SK-N-SH (cell line): ENCODE measurements at regions not wholly inside any gene's neighbourhood (a gene's known extent, or its start where the extent isn't known, plus 50 kb on each side); places are given as distances from the start of the nearest gene placed in this dataset.

ENCODE experiments used
- CTCF ChIA-PET: fragments of 300-600, 350-600 bp; formaldehyde crosslinking; extraction: SDS; loops from one replicate; lab custom pipeline; 2021; lab: Yijun Ruan, JAX
- POLR2A ChIA-PET: fragments of 350-600 bp; sonication (Branson Sonifier 250); formaldehyde crosslinking; extraction: SDS; loops from one replicate; lab custom pipeline; 2020; ENCODE audit warnings: antibody characterized with exemption, inconsistent platforms; lab: Yijun Ruan, JAX
- DNase-seq: peaks from one replicate; pipeline ENCODE4 v3.0.0; 2012
- H2AFZ ChIP-seq: fragments of 200-600 bp; sonication (generic); 2 replicates; pipeline ENCODE4 v1.8.1; 2016; ENCODE audit warnings: antibody characterized with exemption, mild to moderate bottlenecking, low read depth
- H3F3A ChIP-seq: fragments of 200-600 bp; sonication (generic); replicated peaks from 2 replicates; pipeline ENCODE3; 2016; ENCODE audit warnings: antibody characterized with exemption, mild to moderate bottlenecking; ENCODE audit not compliant: insufficient read depth
- H3K27ac ChIP-seq, 2 experiments: fragments of 200-500 bp in 1 of 2; fragments of 200-600 bp in 1 of 2; sonication (Bioruptor generic) in 1 of 2; sonication (generic), shearing (Covaris generic) in 1 of 2; 2 replicates each; pipeline versions ENCODE4 v1.5.1 to v1.6.1; 2014 to 2016; ENCODE audit warnings: low read depth in 2 of 2, inconsistent platforms in 1 of 2, low read length in 1 of 2, mild to moderate bottlenecking in 1 of 2, mixed read lengths in 1 of 2
- H3K27me3 ChIP-seq: fragments of 200-600 bp; sonication (generic), shearing (Covaris generic); 2 replicates; pipeline ENCODE4 v1.6.1; 2016; ENCODE audit warnings: mixed run types; ENCODE audit not compliant: insufficient read depth
- H3K36me3 ChIP-seq, 2 experiments: fragments of 200-500 bp in 1 of 2; fragments of 200-600 bp in 1 of 2; sonication (Bioruptor generic) in 1 of 2; sonication (generic) in 1 of 2; replicated peaks in 1 of 2; 2 replicates each; pipeline versions ENCODE3 to v1.5.1; 2014 to 2016; ENCODE audit warnings: low read length in 1 of 2, mild to moderate bottlenecking in 1 of 2; ENCODE audit not compliant: insufficient read depth in 2 of 2, control insufficient read depth in 1 of 2
- H3K4me1 ChIP-seq, 2 experiments: fragments of 200-500 bp in 1 of 2; fragments of 200-600 bp in 1 of 2; sonication (Bioruptor generic) in 1 of 2; sonication (generic), shearing (Covaris generic) in 1 of 2; 2 replicates each; pipeline versions ENCODE4 v1.5.1 to v1.6.1; 2014 to 2016; ENCODE audit warnings: low read depth in 1 of 2, low read length in 1 of 2, mixed run types in 1 of 2; ENCODE audit not compliant: insufficient read depth in 2 of 2, control insufficient read depth in 1 of 2
- H3K4me2 ChIP-seq: fragments of 200-600 bp; sonication (generic), shearing (Covaris generic); 2 replicates; pipeline ENCODE4 v1.6.1; 2017; ENCODE audit warnings: mixed run types
- H3K4me3 ChIP-seq, 2 experiments: fragments of 200-500 bp in 1 of 2; fragments of 200-600 bp in 1 of 2; sonication (Bioruptor generic) in 1 of 2; sonication (generic), shearing (Covaris generic) in 1 of 2; 2 replicates each; pipeline versions ENCODE4 v1.5.1 to v1.8.1; 2014 to 2016; ENCODE audit warnings: low read depth in 2 of 2, inconsistent platforms in 1 of 2, low read length in 1 of 2, mild to moderate bottlenecking in 1 of 2, mixed read lengths in 1 of 2, moderate library complexity in 1 of 2
- H3K79me2 ChIP-seq: fragments of 200-600 bp; sonication (generic); 2 replicates; pipeline ENCODE4 v1.8.1; 2017; ENCODE audit warnings: mild to moderate bottlenecking; ENCODE audit not compliant: insufficient read depth
- H3K9ac ChIP-seq: fragments of 200-600 bp; sonication (generic); 2 replicates; pipeline ENCODE4 v1.6.1; 2017; ENCODE audit warnings: mixed run types
- H3K9me2 ChIP-seq: fragments of 200-600 bp; sonication (generic); 2 replicates; pipeline ENCODE4 v1.6.1; 2017; ENCODE audit warnings: mixed run types
- H3K9me3 ChIP-seq: fragments of 200-600 bp; sonication (generic); 2 replicates; pipeline ENCODE4 v1.6.1; 2017; ENCODE audit warnings: mixed run types, mild to moderate bottlenecking, moderate library complexity
- H4K20me1 ChIP-seq: fragments of 200-600 bp; sonication (generic); 2 replicates; pipeline ENCODE4 v1.6.1; 2017; ENCODE audit warnings: mild to moderate bottlenecking, mixed run types; ENCODE audit not compliant: insufficient read depth
- CHD2 ChIP-seq: fragments of 150-350 bp; IDR thresholded peaks from 2 replicates; pipeline ENCODE4 v1.6.1; 2018; ENCODE audit warnings: low read length; ENCODE audit not compliant: partially characterized antibody
- ELF1 ChIP-seq: IDR thresholded peaks from 2 replicates; pipeline ENCODE4 v1.4.0; 2012
- FOSL2 ChIP-seq: IDR thresholded peaks from 2 replicates; pipeline ENCODE4 v1.4.0; 2012; ENCODE audit warnings: low read depth, mild to moderate bottlenecking, moderate library complexity, borderline replicate concordance
- GABPA ChIP-seq: IDR thresholded peaks from 2 replicates; pipeline ENCODE4 v1.4.0; 2012; ENCODE audit warnings: low read depth, mild to moderate bottlenecking
- GATA2 ChIP-seq: sonication (generic); formaldehyde crosslinking; IDR thresholded peaks from 2 replicates; pipeline ENCODE4 v1.5.0; 2020; ENCODE audit warnings: mild to moderate bottlenecking, missing genetic modification reagents
- MXI1 ChIP-seq: IDR thresholded peaks from 2 replicates; pipeline ENCODE4 v1.6.1; 2012; ENCODE audit warnings: mild to moderate bottlenecking, low read depth, low read length, improper control_type of control experiment
- NFIC ChIP-seq: IDR thresholded peaks from 2 replicates; pipeline ENCODE4 v1.4.0; 2012; ENCODE audit warnings: borderline replicate concordance
- POLR2AphosphoS5 ChIP-seq: IDR thresholded peaks from 2 replicates; pipeline ENCODE4 v1.6.1; 2012; ENCODE audit warnings: low read depth, low read length
- RAD21 ChIP-seq: IDR thresholded peaks from 2 replicates; pipeline ENCODE4 v1.6.1; 2012; ENCODE audit warnings: mild to moderate bottlenecking, low read length
- RCOR1 ChIP-seq: fragments of 150-350 bp; IDR thresholded peaks from 2 replicates; pipeline ENCODE4 v1.6.1; 2017; ENCODE audit warnings: antibody characterized with exemption, low read length
- RFX5 ChIP-seq: IDR thresholded peaks from 2 replicates; pipeline ENCODE4 v1.6.1; 2012; ENCODE audit warnings: mild to moderate bottlenecking, improper control_type of control experiment, low read length
- SIN3A ChIP-seq: IDR thresholded peaks from 2 replicates; pipeline ENCODE4 v1.6.1; 2012; ENCODE audit warnings: low read depth, mild to moderate bottlenecking, low read length, moderate library complexity, borderline replicate concordance
- SMC3 ChIP-seq: IDR thresholded peaks from 2 replicates; pipeline ENCODE4 v1.6.1; 2012; ENCODE audit warnings: low read depth, low read length, improper control_type of control experiment
- YY1 ChIP-seq: IDR thresholded peaks from 2 replicates; pipeline ENCODE4 v1.4.0; 2012; ENCODE audit warnings: low read depth, mild to moderate bottlenecking
- WGBS: methylation state at CpG from one replicate; pipeline ENCODE4 v1.1.6; 2017; ENCODE audit warnings: low lambda C conversion rate; 5-methylcytosine and 5-hydroxymethylcytosine counted together
- TF ChIP-seq, protein P1 (sequence below): IDR thresholded peaks from 2 replicates; pipeline ENCODE4 v1.4.0; 2012; ENCODE audit warnings: low read depth, borderline replicate concordance
- TF ChIP-seq, protein P2 (sequence below): fragments of 150-350 bp; IDR thresholded peaks from 2 replicates; pipeline ENCODE4 v1.6.1; 2016; ENCODE audit warnings: mild to moderate bottlenecking, low read depth, low read length
- TF ChIP-seq, protein P3 (sequence below): IDR thresholded peaks from 2 replicates; pipeline ENCODE4 v1.4.0; 2012; ENCODE audit warnings: low read depth, borderline replicate concordance
- TF ChIP-seq, protein P4 (sequence below): IDR thresholded peaks from 2 replicates; pipeline ENCODE4 v1.4.0; 2012; ENCODE audit warnings: low read depth
- TF ChIP-seq, protein P5 (sequence below): IDR thresholded peaks from 2 replicates; pipeline ENCODE4; 2012
- TF ChIP-seq, protein P6 (sequence below): fragments of 200-600 bp; sonication (generic); IDR thresholded peaks from 2 replicates; pipeline ENCODE4 v1.6.1; 2017; ENCODE audit warnings: antibody characterized with exemption, mild to moderate bottlenecking, moderate library complexity

DNA sequence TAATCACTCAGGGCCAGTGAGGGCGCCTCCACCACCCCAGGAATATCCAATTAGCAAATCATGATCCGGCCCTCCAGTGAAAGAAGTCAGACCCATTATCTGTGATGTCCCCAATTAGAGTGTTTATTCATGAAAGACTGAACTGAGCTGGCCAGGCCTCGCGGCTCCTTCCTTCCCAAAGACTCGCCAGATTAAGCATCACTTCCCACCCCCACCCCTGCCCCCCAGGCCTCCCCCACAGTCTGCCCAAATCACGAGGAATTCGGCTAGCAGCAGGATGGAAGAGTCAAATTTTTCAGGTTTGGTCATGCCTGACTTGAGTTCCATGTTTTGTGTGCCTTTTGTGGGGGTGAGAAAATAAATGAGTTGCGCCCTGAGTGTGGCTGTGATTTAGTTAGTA is 298.4 kb upstream of the SALL1 start:
- Histone ChIP-seq H3K79me2 (no peaks in the 10 kb centered on the region), H3K4me2 (no peak overlapping the region), H2AFZ (no peak overlapping the region), H3K9ac (no peak overlapping the region), H3K9me2 (no peaks in the 10 kb centered on the region), H3F3A (no peaks in the 10 kb centered on the region), H3K4me3 (no peak overlapping the region), H3K4me1 (no peaks in the 10 kb centered on the region; a peak in 1 of 4 replicates), H4K20me1 (no peaks in the 10 kb centered on the region), H3K27ac (no peak overlapping the region), H3K27me3 (no peaks in the 10 kb centered on the region), H3K36me3 (no peaks in the 10 kb centered on the region), H3K9me3 (no peaks in the 10 kb centered on the region)
- ChIA-PET CTCF (no interaction called here), POLR2A (no interaction called here)
- 40% methylated on average over 8 of the region's 8 CpGs for WGBS
- DNase-seq = no peak
- TF ChIP-seq SMC3 (no peak), MXI1 (no peak), CHD2 (no peak)
- TF ChIP-seq, protein P1, sequence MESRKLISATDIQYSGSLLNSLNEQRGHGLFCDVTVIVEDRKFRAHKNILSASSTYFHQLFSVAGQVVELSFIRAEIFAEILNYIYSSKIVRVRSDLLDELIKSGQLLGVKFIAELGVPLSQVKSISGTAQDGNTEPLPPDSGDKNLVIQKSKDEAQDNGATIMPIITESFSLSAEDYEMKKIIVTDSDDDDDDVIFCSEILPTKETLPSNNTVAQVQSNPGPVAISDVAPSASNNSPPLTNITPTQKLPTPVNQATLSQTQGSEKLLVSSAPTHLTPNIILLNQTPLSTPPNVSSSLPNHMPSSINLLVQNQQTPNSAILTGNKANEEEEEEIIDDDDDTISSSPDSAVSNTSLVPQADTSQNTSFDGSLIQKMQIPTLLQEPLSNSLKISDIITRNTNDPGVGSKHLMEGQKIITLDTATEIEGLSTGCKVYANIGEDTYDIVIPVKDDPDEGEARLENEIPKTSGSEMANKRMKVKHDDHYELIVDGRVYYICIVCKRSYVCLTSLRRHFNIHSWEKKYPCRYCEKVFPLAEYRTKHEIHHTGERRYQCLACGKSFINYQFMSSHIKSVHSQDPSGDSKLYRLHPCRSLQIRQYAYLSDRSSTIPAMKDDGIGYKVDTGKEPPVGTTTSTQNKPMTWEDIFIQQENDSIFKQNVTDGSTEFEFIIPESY = no peak
- TF ChIP-seq, protein P2, sequence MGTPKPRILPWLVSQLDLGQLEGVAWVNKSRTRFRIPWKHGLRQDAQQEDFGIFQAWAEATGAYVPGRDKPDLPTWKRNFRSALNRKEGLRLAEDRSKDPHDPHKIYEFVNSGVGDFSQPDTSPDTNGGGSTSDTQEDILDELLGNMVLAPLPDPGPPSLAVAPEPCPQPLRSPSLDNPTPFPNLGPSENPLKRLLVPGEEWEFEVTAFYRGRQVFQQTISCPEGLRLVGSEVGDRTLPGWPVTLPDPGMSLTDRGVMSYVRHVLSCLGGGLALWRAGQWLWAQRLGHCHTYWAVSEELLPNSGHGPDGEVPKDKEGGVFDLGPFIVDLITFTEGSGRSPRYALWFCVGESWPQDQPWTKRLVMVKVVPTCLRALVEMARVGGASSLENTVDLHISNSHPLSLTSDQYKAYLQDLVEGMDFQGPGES = no peak
- TF ChIP-seq, protein P3, sequence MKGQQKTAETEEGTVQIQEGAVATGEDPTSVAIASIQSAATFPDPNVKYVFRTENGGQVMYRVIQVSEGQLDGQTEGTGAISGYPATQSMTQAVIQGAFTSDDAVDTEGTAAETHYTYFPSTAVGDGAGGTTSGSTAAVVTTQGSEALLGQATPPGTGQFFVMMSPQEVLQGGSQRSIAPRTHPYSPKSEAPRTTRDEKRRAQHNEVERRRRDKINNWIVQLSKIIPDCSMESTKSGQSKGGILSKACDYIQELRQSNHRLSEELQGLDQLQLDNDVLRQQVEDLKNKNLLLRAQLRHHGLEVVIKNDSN = no peak

DNA sequence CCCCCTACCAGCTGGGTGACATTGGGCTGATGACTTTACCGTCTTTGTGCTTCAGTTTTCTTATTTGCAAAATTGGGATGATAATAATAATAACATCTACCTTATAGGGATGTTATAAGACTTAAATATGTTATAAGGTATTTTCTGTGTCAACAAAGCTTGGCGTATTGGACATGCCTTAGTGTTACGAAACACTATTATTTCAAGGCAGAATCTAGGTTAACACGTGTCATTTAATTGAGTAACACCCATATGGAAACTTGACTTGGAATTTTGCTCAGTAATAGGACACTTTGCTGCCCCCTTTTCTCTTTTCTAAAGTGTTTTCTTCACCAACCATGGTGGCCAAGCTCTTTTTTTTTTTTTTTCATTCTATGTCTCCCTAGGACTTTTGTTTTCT is 294.2 kb upstream of the SALL1 start:
- WGBS = 44% methylated on average over 4 of the region's 4 CpGs

More for the DNA sequence above, 294.2 kb upstream of the SALL1 start:
- H3F3A ChIP-seq = no peaks in the 10 kb centered on the region
- no peaks in the 10 kb centered on the region for H3K79me2 ChIP-seq
- H4K20me1 ChIP-seq = no peaks in the 10 kb centered on the region
- no peak overlapping the region for H2AFZ ChIP-seq
- no peak for TF ChIP-seq CHD2
- no peak for TF ChIP-seq ELF1
- TF ChIP-seq, protein P2 = no peak
- TF ChIP-seq, protein P4, sequence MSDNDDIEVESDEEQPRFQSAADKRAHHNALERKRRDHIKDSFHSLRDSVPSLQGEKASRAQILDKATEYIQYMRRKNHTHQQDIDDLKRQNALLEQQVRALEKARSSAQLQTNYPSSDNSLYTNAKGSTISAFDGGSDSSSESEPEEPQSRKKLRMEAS = no peak
- no peak for TF ChIP-seq NFIC
- TF ChIP-seq POLR2AphosphoS5 = no peak
- no peak for TF ChIP-seq GABPA
- TF ChIP-seq FOSL2 = no peak
- no peak for TF ChIP-seq RFX5
- no peak for TF ChIP-seq RCOR1
- no peak for TF ChIP-seq YY1
- no peak for TF ChIP-seq SIN3A
- no peak for TF ChIP-seq RAD21
- no peak for TF ChIP-seq GATA2 (CRISPR knock-in tag)
- TF ChIP-seq, protein P5, sequence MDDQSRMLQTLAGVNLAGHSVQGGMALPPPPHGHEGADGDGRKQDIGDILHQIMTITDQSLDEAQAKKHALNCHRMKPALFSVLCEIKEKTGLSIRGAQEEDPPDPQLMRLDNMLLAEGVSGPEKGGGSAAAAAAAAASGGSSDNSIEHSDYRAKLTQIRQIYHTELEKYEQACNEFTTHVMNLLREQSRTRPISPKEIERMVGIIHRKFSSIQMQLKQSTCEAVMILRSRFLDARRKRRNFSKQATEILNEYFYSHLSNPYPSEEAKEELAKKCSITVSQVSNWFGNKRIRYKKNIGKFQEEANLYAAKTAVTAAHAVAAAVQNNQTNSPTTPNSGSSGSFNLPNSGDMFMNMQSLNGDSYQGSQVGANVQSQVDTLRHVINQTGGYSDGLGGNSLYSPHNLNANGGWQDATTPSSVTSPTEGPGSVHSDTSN = no peak
- TF ChIP-seq, protein P6, sequence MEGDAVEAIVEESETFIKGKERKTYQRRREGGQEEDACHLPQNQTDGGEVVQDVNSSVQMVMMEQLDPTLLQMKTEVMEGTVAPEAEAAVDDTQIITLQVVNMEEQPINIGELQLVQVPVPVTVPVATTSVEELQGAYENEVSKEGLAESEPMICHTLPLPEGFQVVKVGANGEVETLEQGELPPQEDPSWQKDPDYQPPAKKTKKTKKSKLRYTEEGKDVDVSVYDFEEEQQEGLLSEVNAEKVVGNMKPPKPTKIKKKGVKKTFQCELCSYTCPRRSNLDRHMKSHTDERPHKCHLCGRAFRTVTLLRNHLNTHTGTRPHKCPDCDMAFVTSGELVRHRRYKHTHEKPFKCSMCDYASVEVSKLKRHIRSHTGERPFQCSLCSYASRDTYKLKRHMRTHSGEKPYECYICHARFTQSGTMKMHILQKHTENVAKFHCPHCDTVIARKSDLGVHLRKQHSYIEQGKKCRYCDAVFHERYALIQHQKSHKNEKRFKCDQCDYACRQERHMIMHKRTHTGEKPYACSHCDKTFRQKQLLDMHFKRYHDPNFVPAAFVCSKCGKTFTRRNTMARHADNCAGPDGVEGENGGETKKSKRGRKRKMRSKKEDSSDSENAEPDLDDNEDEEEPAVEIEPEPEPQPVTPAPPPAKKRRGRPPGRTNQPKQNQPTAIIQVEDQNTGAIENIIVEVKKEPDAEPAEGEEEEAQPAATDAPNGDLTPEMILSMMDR = no peak
- H3K36me3 ChIP-seq = no peaks in the 10 kb centered on the region
- no peaks in the 10 kb centered on the region for H3K9me3 ChIP-seq
- no peak overlapping the region for H3K4me2 ChIP-seq
- ChIA-PET POLR2A (no interaction called here), CTCF (no interaction called here)
- no peak for DNase-seq
- no peak overlapping the region for H3K27ac ChIP-seq
- no peak overlapping the region for H3K9ac ChIP-seq
- no peaks in the 10 kb centered on the region; a peak in 2 of 4 replicates for H3K4me1 ChIP-seq
- H3K4me3 ChIP-seq = no peak overlapping the region
- H3K9me2 ChIP-seq = no peaks in the 10 kb centered on the region
- H3K27me3 ChIP-seq = no peaks in the 10 kb centered on the region
